ENCODE measurements at regions not wholly inside any gene's neighbourhood (a gene's known extent, or its start where the extent isn't known, plus 50 kb on each side); places are given as distances from the start of the nearest gene placed in this dataset.

GRCh38 chr11:80603472-80603871, 1162.6 kb upstream of the TENM4 start:
- TF ChIP-seq POLR2A (IDR thresholded peaks at IDR 0.05), result no peak
- TF ChIP-seq CTCF (IDR thresholded peaks at IDR 0.05), result no peak

All from adrenal gland (tissue), 5 donors.